HG03159 (cell line): ENCODE measurements at regions not wholly inside any gene's neighbourhood (a gene's known extent, or its start where the extent isn't known, plus 50 kb on each side); places are given as distances from the start of the nearest gene placed in this dataset.

Experiments used
- ATAC-seq: cut with Tn5 transposase; IDR thresholded peaks from one replicate; pipeline ENCODE4 v1.9.1; 2021; ENCODE audit warnings: mild to moderate bottlenecking, moderate library complexity; ENCODE audit not compliant: unreplicated experiment

DNA sequence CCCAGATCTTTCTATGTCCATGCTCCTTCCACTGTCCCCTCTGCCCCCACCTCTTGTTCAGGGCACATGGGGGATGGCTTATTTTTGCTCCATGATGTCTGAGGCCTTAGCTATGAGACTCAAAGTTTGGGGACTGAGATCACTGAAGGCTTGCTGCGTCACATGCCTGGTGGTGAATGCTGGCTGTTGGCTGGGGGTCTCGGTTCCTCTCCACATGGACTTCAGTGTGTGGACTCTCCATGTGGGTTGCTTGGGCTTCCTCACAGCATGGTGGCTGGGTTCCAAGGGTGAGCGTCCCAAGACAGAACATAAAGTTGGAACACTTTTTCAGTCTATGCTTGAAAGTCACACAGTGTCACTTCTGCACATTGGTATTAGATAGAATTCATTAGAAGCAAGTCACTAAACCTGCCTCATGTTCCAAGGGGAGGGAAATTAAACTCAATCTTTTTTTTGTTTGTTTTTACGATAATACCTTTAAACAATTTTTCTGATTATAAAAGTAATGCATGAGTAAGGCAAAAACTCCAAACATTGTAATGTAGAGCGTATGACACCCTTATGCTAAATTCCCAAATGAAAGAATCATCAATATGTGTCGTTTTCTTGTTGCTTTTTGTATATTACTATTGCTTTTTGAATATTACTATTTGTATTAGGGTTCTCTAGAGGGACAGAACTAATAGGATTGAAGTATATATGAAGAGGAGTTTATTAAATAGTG, 111.7 kb downstream of the MYCN start:
- ATAC-seq = no peak

DNA sequence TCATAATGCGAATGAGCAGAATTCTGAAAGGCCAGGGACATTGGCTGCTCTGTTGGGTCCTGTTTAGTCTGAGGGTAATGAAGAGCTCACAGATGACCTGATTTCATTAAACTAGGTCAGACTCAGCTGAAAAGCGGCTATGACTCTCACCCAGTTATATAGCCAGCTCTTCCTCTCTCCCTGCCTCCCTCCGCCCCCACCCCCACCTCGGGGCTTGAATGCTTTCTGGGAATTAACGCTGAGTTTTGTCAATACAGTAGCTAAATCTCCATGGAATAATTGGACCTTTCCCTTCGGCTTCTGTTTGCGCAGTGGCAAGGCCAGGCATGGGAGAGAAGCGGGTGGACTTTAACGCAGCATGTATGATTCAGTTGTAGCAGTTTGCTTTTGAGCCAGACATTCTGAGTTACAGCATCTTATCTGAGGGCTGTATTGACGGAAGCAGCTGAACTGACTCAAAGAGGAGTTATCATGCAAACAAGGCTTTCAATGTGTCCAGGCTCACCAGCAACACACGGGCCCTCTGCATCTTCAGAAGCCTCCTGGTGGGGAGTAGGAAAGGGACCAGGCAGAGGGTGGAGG, 110.6 kb downstream of the MYCN start:
- no peak for ATAC-seq

DNA sequence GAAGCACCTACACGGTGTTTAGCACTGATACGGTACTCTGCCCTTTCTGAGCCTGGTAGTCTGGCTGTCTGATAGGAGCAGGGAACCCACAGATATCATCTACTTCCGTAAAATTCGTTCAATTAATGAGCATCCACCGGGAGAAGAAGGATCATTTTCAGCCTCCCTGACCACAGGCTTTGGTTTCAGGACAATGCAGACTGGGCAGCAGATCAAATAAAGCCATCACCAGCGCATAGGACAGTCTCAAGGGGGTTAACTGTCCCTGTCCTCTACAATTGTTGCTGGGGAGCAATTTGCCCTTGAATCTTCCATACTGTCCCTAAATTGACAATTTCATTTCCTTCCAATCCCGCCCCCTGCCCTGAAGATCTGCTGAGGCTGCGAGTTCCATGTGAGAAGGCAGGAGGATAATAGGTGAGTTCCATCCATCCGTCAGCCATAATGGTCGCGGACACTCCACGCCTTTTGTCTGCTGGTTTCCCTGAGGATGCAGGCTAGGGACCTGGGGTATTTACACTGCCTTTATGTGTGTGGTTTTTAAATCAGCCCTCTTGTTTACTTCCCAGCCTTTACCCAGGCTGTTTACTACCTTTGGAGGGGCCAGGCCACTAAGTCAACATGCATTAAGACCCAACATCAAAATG, 110.0 kb downstream of the MYCN start:
- no peak for ATAC-seq

DNA sequence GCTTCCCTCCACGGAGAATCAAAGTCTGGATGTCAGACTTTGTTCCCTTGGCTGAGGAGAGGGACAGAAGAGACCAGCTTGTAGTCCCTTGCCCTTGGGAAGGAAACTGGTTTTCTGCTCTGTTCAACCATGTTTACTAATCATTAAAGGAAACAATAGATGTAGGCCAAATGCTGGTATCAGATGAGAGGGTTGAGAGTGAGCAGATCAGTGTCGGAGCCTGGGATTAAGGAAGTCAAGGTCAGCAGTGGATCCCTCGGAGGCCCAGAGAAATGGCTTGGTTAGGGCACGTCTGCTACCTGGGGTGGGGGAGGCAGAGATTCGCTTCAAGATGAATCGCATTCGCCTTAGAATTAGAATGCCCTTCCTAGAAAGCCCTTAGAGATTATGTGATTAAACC, 109.1 kb downstream of the MYCN start:
- no peak for ATAC-seq

DNA sequence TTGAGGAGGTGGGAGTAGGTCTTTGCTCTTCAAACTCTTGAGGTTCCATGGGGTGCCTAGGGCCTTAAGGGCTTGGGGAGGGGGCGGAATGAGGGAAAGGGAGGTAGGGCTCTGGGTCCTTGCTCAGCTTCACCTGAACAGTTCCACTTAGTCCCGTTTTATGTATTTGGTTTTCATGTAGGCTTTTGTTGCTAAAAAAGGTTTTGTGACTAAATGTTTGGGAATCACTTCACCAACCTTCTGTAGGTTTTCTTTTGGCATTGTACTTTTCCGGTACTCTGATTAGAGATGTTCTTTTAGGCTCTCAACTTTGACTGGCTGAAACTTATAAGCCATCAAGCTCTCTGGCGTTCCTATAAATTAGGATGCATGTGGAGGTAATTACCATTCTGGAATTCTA, 108.1 kb downstream of the MYCN start:
- ATAC-seq = no peak

GRCh38 chr2:16047701-16048100, 107.4 kb downstream of the MYCN start:
- ATAC-seq = no peak

DNA sequence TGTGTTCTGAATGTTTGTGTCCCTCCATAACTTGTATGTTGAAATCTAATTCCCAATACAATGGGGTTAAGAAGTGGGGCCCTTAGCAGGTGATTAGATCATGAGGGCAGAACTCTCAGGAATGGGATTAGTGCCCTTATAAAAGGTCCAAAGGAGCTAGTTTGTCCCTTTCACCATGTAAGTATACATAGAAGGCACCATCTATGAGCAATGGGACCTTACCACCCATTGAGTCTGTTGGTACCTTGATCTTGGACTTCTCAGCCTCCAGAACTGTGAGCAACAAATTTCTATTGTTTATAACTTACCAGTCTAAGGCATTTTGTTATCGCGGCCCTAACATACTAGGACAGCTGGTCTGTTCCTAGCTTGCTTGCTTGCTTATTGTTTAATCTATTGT, 106.3 kb downstream of the MYCN start:
- no peak for ATAC-seq

DNA sequence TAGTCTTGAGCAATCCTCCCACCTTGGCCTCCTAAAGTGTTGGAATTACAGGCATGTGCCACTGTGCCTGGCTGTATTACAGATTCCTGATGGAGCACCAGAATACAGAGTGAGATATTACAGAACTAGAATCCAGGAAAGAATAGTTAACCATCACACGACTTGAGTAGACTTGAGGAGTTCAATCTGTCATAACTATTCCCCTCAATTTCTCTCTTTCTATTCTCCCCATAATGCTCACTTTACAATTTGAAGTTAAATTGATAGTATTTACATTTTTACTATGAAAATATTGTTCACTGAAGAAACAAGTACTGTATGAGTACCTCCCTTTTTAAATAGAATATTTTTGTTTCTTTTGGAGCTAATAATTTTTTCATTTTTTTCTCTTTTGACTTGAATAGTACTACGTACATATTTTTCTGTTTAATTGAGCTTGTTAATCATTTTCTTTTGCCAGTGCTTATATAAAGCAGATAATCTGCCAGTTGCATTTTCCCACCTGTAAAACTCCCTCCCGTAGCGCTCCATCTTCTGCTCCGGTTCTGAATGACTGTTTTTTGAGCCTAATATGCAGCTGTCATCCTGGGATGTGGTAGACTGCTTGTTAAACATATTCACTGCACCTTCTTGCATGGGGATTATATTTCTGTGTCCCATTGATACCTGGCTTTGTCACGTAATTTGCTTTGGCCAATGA, 105.5 kb downstream of the MYCN start:
- ATAC-seq = no peak

GRCh38 chr2:16044946-16045456, 104.7 kb downstream of the MYCN start:
- ATAC-seq = no peak

DNA sequence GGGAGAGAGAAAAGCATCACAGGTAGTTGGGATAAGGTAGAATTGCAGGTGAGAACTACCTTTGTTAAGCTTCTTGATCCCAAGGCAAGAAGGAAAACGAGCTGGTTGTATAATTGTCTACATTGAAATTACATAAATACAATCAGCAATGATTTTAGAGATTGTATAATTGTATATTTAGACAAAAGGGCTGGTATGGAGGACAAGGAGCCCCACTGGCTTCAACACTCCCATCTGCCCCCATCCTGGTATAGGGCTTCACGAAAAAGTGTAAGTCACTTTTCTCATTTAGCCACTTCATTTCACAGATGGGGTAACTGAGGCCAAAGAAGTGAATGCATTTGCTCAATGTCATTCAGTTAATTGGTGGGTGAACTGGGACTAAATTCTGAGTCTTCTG, 103.3 kb downstream of the MYCN start:
- no peak for ATAC-seq

DNA sequence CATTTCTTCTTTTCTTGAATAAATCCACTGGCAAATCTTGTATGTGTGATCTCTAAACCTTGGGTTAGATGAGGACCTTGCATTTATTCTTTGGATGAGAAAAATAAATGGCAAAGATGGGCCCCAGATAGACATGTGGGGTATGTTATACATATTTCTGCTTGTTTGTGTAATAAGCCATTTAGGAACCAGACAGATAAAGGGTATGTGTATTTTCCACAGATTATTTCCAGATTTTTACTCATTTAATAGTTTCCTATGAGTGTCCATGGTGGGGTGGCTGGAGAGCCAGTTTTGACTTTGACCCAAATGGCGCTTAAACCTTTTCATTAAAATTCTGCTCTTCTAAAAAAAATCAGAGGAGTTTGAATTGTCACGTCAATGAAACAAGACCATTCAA, 102.8 kb downstream of the MYCN start:
- no peak for ATAC-seq

DNA sequence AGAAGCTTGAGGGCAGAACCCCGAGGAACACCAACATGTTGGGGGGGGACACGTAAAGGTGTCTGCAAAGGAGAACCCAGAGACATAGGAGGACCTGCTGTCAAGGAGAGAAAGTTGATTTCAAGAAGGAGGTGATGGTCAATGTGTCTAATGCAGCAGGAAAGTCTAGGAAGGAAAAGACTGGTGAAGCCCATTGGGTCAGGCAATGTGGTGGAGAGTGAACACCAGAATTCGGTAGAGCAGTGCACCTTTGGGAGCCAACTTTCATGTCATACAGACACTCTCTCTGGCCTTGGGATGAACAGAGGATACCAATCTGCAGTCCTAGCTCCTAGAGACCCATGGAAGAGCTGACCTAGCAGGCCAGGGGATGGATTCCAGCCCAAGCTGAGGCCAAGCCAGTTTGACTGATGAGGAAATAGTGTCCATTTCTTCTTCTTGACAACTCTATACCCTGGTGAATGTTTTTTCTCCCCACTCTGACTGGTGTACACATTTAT, 101.9 kb downstream of the MYCN start:
- ATAC-seq = no peak

DNA sequence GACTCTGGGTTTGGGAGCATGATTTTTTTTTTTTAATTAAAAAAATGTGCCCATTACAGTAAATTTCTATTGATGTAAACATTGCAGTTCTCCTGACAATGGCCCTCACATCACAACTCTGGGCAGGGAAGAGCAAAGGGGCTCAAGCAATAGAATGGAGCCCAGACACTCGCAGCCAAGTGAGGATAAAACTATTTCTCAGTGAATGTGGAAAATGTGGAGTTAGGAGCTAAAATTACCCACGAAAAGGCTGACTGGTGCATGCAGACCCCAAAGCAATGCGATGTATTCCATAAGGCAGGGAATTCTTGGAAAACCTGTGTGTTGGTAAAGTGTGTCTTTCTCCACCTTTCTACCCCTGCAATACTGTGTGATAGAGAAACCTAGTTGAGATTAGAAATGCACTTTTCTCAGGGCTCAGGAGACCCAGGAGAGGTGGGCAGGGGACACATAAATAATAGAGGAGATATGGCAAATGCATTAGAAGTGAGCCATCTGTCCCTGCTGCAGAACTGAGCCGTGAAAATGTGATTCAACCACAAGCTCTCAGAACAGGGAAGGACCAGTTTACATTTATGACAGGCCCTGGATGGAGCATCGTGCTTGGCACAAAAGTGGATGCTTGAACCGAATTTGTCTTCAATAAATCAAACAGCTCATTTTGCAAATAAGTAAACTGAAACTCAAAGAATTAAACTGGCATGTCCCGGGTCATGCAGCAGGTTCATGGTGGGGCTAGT, 100.1 kb downstream of the MYCN start:
- ATAC-seq = no peak

- no peak for ATAC-seq
These were observed 99.5 kb downstream of the MYCN start for GRCh38 chr2:16039823-16040222.

- no peak for ATAC-seq
These were observed 98.7 kb downstream of the MYCN start for GRCh38 chr2:16039055-16039454.

- ATAC-seq = no peak
These were observed 98.3 kb downstream of the MYCN start for GRCh38 chr2:16038621-16039020.

- no peak for ATAC-seq
These were observed 97.6 kb downstream of the MYCN start for GRCh38 chr2:16037808-16038457.

DNA sequence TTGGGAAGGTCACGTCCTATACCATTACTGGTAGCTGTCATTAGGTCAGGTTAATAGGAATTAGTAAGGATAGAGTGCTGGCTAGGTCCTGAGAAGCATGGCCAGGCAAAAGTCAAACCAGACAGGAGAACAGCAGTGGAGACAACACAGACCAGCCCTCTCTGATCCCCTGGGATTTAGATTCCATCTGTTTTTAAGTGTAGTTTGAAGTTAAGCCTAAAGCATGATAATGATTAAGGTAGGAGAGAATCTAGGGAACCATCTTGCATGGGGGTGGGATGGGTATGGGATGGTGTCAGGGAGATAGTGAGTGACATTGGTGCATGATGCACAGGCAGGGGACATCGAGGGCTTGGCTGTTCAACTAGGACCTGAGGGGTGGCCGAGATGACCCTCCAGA, 96.6 kb downstream of the MYCN start:
- ATAC-seq = no peak

GRCh38 chr2:16035747-16036745, 95.7 kb downstream of the MYCN start:
- ATAC-seq = no peak
